ENCODE measurements at regions not wholly inside any gene's neighbourhood (a gene's known extent, or its start where the extent isn't known, plus 50 kb on each side); places are given as distances from the start of the nearest gene placed in this dataset.

GRCh38 chr9:111985315-111985714 is 88.7 kb downstream of the UGCG start:
- FAIRE-seq (peak; percentile 92), DNase-seq (ENCODE audit: insufficient read length) (peak; percentile 32)
- TF ChIP-seq TAF1 (IDR thresholded peaks at IDR 0.05; ENCODE audit: borderline replicate concordance, low read depth, low read length): no peak
- TF ChIP-seq POLR2AphosphoS5 (IDR thresholded peaks at IDR 0.05; ENCODE audit: low read depth, low read length): peak; percentile 52; the same call in 1 of the 2 replicates
- no peak; the same call in 1 of the 2 replicates for TF ChIP-seq POLR2A (IDR thresholded peaks at IDR 0.05; ENCODE audit: low read depth, low read length)

DNA sequence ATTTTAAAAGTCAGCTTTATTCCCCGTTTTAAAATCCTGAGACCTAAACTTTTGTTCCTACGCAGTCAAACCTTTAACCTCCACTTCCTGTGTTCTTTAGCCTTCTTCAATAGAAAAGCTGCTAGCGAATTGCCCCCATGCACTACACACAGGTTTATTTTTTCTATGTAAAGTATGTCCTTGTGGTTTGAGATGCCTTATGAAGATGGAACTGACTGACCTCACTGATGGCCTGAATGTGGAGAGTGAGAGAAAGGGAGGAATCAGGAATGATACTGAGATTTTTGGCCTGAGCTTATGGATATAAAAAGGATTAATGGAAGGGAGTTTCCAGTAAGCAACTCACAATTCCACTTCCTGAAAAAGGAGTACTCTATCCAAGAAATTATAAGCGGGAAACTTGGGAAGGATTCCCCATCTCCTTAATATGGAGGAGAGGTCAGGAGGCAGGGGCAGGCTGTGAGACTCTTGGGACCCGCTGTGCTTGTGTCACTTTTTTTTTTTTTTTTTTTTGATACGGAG is 89.5 kb downstream of the UGCG start:
- FAIRE-seq (no peak), DNase-seq (ENCODE audit: insufficient read length) (no peak)
- TF ChIP-seq POLR2A (IDR thresholded peaks at IDR 0.05; ENCODE audit: low read depth, low read length) (peak; percentile 33; the same call in 1 of the 2 replicates), TAF1 (IDR thresholded peaks at IDR 0.05; ENCODE audit: borderline replicate concordance, low read depth, low read length) (no peak)

Data from GM12892 (cell line).